ENCODE measurements at regions not wholly inside any gene's neighbourhood (a gene's known extent, or its start where the extent isn't known, plus 50 kb on each side); places are given as distances from the start of the nearest gene placed in this dataset.
A peak's percentile ranks its signal among the peaks of the same experiment; 100 is the strongest.
"Not testable (repeated sequence)": the region's sequence is repeated elsewhere in the genome, so short reads cannot be mapped to it uniquely, and the experiment has no call there.

DNA sequence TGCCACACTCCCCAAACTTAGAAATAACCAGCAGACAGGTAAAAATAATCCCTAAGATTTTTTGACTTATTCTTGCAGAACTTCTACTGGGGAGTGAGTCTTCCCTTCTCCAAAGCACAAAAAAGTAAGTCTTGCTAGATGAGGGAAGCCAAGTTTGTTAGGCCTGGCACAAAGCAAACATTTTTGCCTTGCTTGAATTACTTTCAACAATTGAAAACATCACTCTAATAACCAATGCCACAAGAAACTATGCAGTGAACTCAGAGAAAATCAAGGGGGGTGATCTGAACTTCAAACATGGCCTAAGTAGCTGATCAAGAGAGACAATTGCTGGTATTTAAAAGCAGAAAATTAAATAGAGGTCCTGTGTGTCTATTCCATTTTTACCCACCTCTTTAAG, 123.6 kb upstream of the SLC1A3 start:
- no peaks in the 10 kb centered on the region for H3K4me1 Mint-ChIP-seq
- no peak overlapping the region for H3K4me3 Mint-ChIP-seq
- no peaks in the 10 kb centered on the region for H3K36me3 Mint-ChIP-seq (ENCODE audit: low read depth)
- ChIA-PET CTCF (no interaction called here), POLR2A (no interaction called here)
- H3K9me3 Mint-ChIP-seq: no peaks in the 10 kb centered on the region
- no peaks in the 10 kb centered on the region for H3K27me3 Mint-ChIP-seq
- no peak overlapping the region for H3K27ac Mint-ChIP-seq
- no peak for DNase-seq

- no peaks in the 10 kb centered on the region for H3K4me1 Mint-ChIP-seq
- H3K9me3 Mint-ChIP-seq: no peaks in the 10 kb centered on the region
- no peaks in the 10 kb centered on the region for H3K36me3 Mint-ChIP-seq (ENCODE audit: low read depth)
- H3K27ac Mint-ChIP-seq: no peak overlapping the region
- no peak overlapping the region for H3K4me3 Mint-ChIP-seq
- ChIA-PET POLR2A (no interaction called here), CTCF (no interaction called here)
- H3K27me3 Mint-ChIP-seq: peaks cover 2% of the 10 kb centered on the region
- no peak for DNase-seq
Measured at GRCh38 chr5:36489505-36489904, 116.9 kb upstream of the SLC1A3 start.

- no peaks in the 10 kb centered on the region for H3K36me3 Mint-ChIP-seq (ENCODE audit: low read depth)
- ChIA-PET POLR2A (no interaction called here), CTCF (no interaction called here)
- H3K9me3 Mint-ChIP-seq: no peaks in the 10 kb centered on the region
- DNase-seq: no peak
- H3K4me1 Mint-ChIP-seq: no peaks in the 10 kb centered on the region
- H3K27ac Mint-ChIP-seq: no peak overlapping the region
- no peak overlapping the region for H3K4me3 Mint-ChIP-seq
- H3K27me3 Mint-ChIP-seq: peaks cover 2% of the 10 kb centered on the region
Measured at GRCh38 chr5:36491856-36492255, 114.5 kb upstream of the SLC1A3 start.

DNA sequence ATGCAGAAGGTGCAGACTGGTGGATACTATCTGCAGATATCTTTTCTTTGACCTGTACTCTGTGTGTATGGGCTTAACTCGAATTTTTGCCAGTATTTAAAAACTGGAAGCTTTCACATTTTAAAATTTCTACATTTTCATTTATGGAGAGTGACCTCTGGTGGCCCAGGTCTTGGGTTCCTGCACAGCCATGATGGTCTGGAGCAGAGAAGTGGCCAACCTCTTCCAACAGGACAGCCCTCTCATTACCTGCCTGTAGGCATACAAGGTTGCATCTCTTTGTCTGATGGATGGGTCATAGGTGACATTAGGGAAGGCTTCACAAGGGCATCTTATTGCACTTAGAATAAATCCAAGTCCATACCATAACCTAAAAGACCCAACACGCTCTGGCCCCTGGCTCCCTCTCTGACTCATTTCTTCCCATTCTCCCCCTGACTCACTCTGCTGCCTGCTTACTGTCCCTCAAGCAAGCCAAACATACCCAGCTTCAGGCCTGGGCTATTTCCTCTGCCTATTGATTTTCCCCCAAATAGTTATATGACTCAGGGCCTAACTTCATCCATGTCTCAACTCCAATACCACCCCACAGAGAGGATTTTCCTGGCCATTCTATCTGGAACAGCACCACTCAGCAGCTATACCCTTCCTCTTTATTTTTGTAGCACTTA, 113.3 kb upstream of the SLC1A3 start:
- ChIA-PET CTCF (interaction anchor here (1.1 kb wide), 1 partner anchor 13 kb away, joined by 5 read pairs; no protein-coding TSS in a partner anchor), POLR2A (no interaction called here)
- no peak overlapping the region for H3K27ac Mint-ChIP-seq

DNA sequence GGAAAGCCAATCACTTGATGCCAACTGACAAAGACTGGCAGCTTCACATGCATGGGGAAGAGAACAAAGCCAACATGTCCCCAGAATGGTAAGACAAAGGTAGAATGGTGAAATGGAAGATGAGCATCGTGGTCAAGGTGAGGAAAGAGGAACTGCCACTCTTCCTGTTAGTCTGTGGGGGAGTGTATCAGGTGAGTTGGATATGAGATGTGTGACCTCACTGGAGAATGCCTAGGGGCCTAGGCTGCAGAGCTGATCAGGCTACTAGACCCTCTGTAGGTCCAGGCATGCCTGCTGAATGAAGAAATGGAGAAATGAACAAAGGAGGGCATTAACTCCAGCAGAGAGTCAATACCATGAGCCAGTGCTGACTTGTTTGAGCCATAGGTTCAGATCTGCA, 112.4 kb upstream of the SLC1A3 start:
- H3K27ac Mint-ChIP-seq: no peak overlapping the region
- ChIA-PET CTCF (interaction anchor here (1.1 kb wide), 1 partner anchor 12 kb away, joined by 5 read pairs; no protein-coding TSS in a partner anchor), POLR2A (no interaction called here)

More for the DNA sequence above, 113.3 kb upstream of the SLC1A3 start:
- Mint-ChIP-seq H3K4me3 (no peak overlapping the region), H3K36me3 (ENCODE audit: low read depth) (no peaks in the 10 kb centered on the region), H3K9me3 (no peaks in the 10 kb centered on the region), H3K4me1 (no peaks in the 10 kb centered on the region), H3K27me3 (peaks cover 6% of the 10 kb centered on the region)
- DNase-seq: no peak

GRCh38 chr5:36494841-36495601, 111.4 kb upstream of the SLC1A3 start:
- no peak for DNase-seq
- peaks cover 6% of the 10 kb centered on the region for H3K27me3 Mint-ChIP-seq
- no peak overlapping the region for H3K27ac Mint-ChIP-seq
- no peak overlapping the region for H3K4me3 Mint-ChIP-seq
- no peaks in the 10 kb centered on the region for H3K36me3 Mint-ChIP-seq (ENCODE audit: low read depth)
- ChIA-PET POLR2A (no interaction called here), CTCF (interaction anchor here (0.6 kb wide), 1 partner anchor 206 kb away, joined by 3 read pairs; no protein-coding TSS in a partner anchor)
- no peaks in the 10 kb centered on the region for H3K9me3 Mint-ChIP-seq
- no peaks in the 10 kb centered on the region for H3K4me1 Mint-ChIP-seq

More for the DNA sequence above, 112.4 kb upstream of the SLC1A3 start:
- H3K27me3 Mint-ChIP-seq: peaks cover 6% of the 10 kb centered on the region
- no peaks in the 10 kb centered on the region for H3K4me1 Mint-ChIP-seq
- DNase-seq: no peak
- no peak overlapping the region for H3K4me3 Mint-ChIP-seq
- H3K36me3 Mint-ChIP-seq (ENCODE audit: low read depth): no peaks in the 10 kb centered on the region
- no peaks in the 10 kb centered on the region for H3K9me3 Mint-ChIP-seq

DNA sequence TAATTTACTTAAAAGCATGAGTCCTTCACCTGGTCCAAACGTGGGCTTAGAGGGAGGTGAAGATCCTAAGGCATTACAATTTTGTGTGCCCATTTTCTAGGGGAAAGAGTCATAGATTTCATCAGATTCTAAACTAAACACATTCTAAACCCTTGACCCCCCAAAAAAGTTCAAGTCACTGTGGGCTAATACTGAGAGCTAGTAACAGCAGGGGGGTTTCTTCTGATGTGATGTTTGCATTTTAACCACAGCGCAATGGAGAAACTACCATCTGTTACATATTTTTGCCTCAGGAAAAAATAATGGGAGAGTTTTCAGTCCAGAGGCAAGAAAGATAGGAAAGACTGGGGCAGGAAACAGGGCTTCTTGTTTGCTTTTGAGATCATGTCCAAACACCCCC, 110.8 kb upstream of the SLC1A3 start:
- no peaks in the 10 kb centered on the region for H3K36me3 Mint-ChIP-seq (ENCODE audit: low read depth)
- H3K27ac Mint-ChIP-seq: no peak overlapping the region
- H3K4me3 Mint-ChIP-seq: no peak overlapping the region

GRCh38 chr5:36496471-36496870, 109.9 kb upstream of the SLC1A3 start:
- no peaks in the 10 kb centered on the region for H3K9me3 Mint-ChIP-seq
- H3K36me3 Mint-ChIP-seq (ENCODE audit: low read depth): no peaks in the 10 kb centered on the region
- H3K27me3 Mint-ChIP-seq: peaks cover 6% of the 10 kb centered on the region
- no peaks in the 10 kb centered on the region for H3K4me1 Mint-ChIP-seq
- no peak for DNase-seq
- no peak overlapping the region for H3K27ac Mint-ChIP-seq
- ChIA-PET CTCF (interaction anchor here (1.8 kb wide), 1 partner anchor 11 kb away, joined by 8 read pairs; no protein-coding TSS in a partner anchor), POLR2A (no interaction called here)
- no peak overlapping the region for H3K4me3 Mint-ChIP-seq

More for the DNA sequence above, 110.8 kb upstream of the SLC1A3 start:
- H3K9me3 Mint-ChIP-seq: no peaks in the 10 kb centered on the region
- H3K4me1 Mint-ChIP-seq: no peaks in the 10 kb centered on the region
- no peak for DNase-seq
- ChIA-PET POLR2A (no interaction called here), CTCF (interaction anchor here (0.6 kb wide), 1 partner anchor 206 kb away, joined by 3 read pairs; no protein-coding TSS in a partner anchor)
- peaks cover 6% of the 10 kb centered on the region for H3K27me3 Mint-ChIP-seq

DNA sequence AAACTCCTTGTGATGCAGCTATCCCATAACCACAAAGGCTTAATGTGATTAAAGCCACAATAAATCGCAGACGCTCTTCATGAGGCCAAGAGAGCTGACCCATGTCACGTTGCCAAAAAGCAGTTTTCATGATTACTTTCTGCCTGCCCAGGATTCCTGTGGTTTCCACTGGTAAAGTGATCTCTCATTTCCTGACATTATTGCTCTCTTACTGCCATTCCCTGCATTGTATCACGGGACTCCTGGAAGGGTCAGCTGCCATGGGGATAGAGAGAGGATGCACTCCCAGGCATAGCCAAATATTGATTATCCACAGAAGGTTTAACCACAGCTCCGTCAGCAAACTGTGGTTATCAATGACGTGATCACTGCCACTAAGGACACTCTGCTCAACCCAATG, 103.8 kb upstream of the SLC1A3 start:
- no peak for DNase-seq
- Mint-ChIP-seq H3K4me1 (no peaks in the 10 kb centered on the region), H3K9me3 (no peaks in the 10 kb centered on the region), H3K4me3 (no peak overlapping the region), H3K27me3 (peaks cover 4% of the 10 kb centered on the region), H3K27ac (no peak overlapping the region), H3K36me3 (ENCODE audit: low read depth) (no peaks in the 10 kb centered on the region)
- ChIA-PET POLR2A (no interaction called here), CTCF (interaction anchor here (1.2 kb wide), 1 partner anchor 85 kb away, joined by 3 read pairs; no protein-coding TSS in a partner anchor)

- no peak overlapping the region for H3K27ac Mint-ChIP-seq
- no peak for DNase-seq
- CTCF ChIA-PET: interaction anchor here (2.0 to 3.6 kb wide), 5 partner anchors 11 to 426 kb away, joined by 5 to 36 read pairs (median 8); no protein-coding TSS in a partner anchor
Measured at GRCh38 chr5:36505021-36505420, 101.4 kb upstream of the SLC1A3 start.

DNA sequence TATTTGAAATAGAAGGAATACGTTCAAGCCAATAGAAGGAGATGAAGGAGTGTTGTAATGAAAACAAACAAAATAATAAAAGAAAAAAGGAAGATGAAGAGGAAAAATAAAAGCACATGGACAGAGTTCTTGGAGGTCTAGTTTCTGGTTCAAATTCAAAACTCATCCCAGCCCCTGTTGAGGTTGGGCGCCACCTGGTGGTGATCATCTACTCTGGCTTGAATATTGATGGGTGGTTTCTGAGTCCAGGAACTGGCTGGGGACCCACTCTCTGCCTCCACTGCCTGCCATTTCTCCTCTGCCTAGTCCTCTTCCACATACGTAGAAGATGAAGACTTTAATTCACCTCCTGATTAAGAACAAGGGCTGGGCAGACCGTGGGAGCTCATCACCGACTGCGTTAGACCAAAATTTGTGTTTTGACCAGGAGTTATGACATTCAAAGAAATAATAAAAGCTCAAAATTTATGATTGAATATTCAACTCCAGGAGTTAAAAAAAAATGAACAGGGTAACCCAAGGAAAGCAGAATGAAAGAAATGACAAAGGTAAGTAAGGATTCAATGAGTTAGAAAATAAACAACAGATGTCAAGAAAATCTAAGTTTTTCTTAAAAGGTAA, 99.0 kb upstream of the SLC1A3 start:
- no peaks in the 10 kb centered on the region for H3K4me1 Mint-ChIP-seq

More at GRCh38 chr5:36505021-36505420, 101.4 kb upstream of the SLC1A3 start:
- Mint-ChIP-seq H3K4me3 (no peak overlapping the region), H3K27me3 (peaks cover 9% of the 10 kb centered on the region), H3K36me3 (ENCODE audit: low read depth) (no peaks in the 10 kb centered on the region), H3K4me1 (no peaks in the 10 kb centered on the region), H3K9me3 (no peaks in the 10 kb centered on the region)
- POLR2A ChIA-PET: no interaction called here

DNA sequence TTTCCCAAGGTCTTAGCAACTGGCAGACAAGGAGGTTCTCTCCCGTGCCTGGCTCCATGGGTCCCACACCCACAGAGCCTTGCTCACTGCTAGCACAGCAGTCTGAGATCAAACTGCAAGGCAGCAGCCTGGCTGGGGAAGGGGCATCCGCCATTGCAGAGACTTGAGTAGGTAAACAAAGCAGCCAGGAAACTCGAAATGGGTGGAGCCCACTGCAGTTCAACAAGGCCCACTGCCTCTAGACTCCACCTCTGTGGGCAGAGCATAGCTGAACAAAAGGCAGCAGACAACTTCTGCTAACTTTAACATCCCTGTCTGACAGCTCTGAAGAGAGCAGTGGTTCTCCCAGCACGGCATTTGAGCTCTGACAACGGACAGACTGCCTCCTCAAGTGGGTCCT, 98.1 kb upstream of the SLC1A3 start:
- H3K27ac Mint-ChIP-seq; H3K4me1 Mint-ChIP-seq; H3K4me3 Mint-ChIP-seq; DNase-seq; H3K9me3 Mint-ChIP-seq; POLR2A ChIA-PET; H3K36me3 Mint-ChIP-seq (ENCODE audit: low read depth): not testable (repeated sequence)
- CTCF ChIA-PET: interaction anchor here (1.0 to 3.6 kb wide), 5 partner anchors 93 to 429 kb away, joined by 3 to 36 read pairs (median 6); no protein-coding TSS in a partner anchor
- H3K27me3 Mint-ChIP-seq: peaks cover 16% of the 10 kb centered on the region

More for the DNA sequence above, 99.0 kb upstream of the SLC1A3 start:
- Mint-ChIP-seq H3K36me3 (ENCODE audit: low read depth) (no peaks in the 10 kb centered on the region), H3K27ac (no peak overlapping the region), H3K27me3 (peaks cover 16% of the 10 kb centered on the region), H3K4me3 (no peak overlapping the region), H3K9me3 (no peaks in the 10 kb centered on the region)
- DNase-seq: peak; percentile 73
- POLR2A ChIA-PET: no interaction called here
- CTCF ChIA-PET: interaction anchor here (0.7 to 3.6 kb wide), 10 partner anchors 10 to 428 kb away, joined by 3 to 36 read pairs (median 6); no protein-coding TSS in a partner anchor

GRCh38 chr5:36513647-36514046, 92.8 kb upstream of the SLC1A3 start:
- H3K36me3 Mint-ChIP-seq (ENCODE audit: low read depth); H3K27ac Mint-ChIP-seq; H3K4me1 Mint-ChIP-seq; H3K9me3 Mint-ChIP-seq; POLR2A ChIA-PET; DNase-seq; H3K4me3 Mint-ChIP-seq; CTCF ChIA-PET: not testable (repeated sequence)
- peaks cover 12% of the 10 kb centered on the region for H3K27me3 Mint-ChIP-seq
